HG02571 (cell line): ENCODE measurements at regions not wholly inside any gene's neighbourhood (a gene's known extent, or its start where the extent isn't known, plus 50 kb on each side); places are given as distances from the start of the nearest gene placed in this dataset.
"Not testable (repeated sequence)": the region's sequence is repeated elsewhere in the genome, so short reads cannot be mapped to it uniquely, and the experiment has no call there.

Source experiments
- ATAC-seq: cut with Tn5 transposase; IDR thresholded peaks from one replicate; pipeline ENCODE4 v1.9.1; 2021; ENCODE audit warnings: mild to moderate bottlenecking, moderate library complexity; ENCODE audit not compliant: unreplicated experiment

DNA sequence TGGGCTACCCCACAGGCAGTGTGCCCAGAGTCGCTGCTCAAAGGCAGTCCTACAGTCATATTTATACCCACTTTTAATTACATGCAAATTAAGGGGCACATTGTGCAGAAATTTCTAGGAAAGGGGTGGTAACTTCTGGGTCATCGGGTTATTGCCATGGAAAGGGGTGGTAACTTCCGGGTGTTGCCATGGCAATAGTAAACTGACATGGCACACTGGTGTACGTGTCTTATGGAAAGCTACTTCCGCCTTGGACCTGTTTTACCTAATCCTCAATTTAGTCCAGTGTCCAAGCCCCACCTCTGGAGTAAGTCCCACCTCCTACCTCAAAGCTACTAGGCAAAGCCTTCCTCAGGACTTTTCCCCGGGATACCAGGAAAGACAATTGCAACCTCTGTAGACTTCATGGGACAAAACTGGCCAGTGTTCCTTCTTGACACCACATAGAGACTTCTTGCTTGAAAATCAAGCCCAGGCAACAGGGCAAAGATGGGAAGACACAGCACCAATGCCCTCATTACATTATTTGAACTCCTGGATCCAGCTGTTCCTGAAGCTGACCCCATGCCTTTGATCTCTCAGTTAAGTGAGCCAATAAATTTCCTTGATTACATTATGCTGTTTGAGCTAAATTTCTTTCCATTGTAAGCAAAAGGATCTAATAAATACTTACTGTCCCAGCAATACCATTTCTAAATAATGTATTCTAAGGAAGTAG, 63.3 kb upstream of the AGAP1 start:
- no peak for ATAC-seq

GRCh38 chr2:235432741-235433520, 60.9 kb upstream of the AGAP1 start:
- ATAC-seq: no peak

- ATAC-seq: no peak
These were observed 60.0 kb upstream of the AGAP1 start for GRCh38 chr2:235433860-235434259.

GRCh38 chr2:235439959-235440662, 53.7 kb upstream of the AGAP1 start:
- ATAC-seq: no peak

DNA sequence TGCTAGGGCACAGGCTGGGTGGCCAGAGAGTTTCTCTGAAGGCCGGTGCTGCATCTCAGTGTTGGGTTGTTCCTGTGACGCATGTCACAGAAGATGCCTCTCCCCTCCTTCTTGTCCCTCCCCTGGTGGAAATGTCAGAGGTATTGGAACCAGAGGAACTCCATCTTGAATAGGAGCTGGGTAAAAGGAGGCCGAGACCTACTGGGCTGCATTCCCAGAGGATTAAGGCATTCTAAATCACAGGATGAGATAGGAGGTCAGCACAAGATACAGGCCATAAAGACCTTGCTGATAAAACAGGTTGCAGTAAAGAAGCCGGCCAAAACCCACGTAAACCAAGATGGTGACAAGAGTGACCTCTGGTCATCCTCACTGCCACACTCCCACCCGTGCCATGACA, 50.3 kb upstream of the AGAP1 start:
- not testable (repeated sequence) for ATAC-seq
